KG1 (cell line): ENCODE measurements at regions not wholly inside any gene's neighbourhood (a gene's known extent, or its start where the extent isn't known, plus 50 kb on each side); places are given as distances from the start of the nearest gene placed in this dataset.
"Not testable (repeated sequence)": the region's sequence is repeated elsewhere in the genome, so short reads cannot be mapped to it uniquely, and the experiment has no call there.

Experiments
- DNase-seq: peaks from one replicate; lab custom pipeline; 2025; lab: John Stamatoyannopoulos, UW

DNA sequence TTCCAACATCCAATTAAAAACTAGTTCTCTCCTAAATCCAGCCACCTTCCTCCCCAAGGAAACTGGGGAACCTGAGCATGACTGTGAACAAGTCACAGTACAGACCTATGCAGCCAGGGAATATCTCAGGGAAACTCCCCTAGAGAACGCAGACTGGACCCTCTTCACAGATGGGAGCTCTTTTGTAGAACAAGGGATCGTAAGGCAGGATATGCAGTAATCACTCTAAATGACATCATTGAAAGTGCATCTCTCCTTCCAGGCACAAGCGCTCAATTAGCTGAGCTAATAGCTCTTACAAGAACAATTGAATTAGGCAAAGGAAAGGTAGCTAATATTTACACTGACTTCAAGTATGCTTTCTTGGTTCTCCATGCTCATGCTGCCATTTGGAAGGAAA lies 1331.7 kb downstream of the UQCRFS1 start:
- no peak for DNase-seq

DNA sequence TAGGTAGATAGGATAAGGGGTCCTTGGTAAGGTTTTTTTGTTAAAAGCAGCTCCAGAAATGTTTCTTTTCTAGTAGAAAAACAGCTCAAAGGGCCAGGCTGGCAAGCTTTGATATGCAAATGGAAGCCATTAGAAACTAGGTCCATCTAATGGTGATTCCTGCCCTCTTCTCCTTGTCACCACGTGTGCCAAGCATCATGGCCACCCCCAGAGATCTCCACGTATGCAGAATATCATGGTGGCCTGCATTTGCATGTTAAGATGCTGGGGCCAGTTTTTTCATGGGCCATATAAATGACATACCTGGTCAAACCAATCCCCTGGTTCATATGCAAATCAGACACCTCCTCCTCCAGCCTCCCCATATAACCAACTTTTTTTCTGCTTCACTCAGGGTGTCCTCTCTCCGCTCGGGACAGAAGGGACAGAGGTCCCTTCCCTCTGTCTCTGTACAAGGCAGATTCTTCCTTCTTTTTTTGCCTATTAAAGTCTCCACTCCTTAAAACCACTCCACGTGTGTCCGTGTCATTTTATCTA lies 1335.9 kb downstream of the UQCRFS1 start:
- no peak for DNase-seq

DNA sequence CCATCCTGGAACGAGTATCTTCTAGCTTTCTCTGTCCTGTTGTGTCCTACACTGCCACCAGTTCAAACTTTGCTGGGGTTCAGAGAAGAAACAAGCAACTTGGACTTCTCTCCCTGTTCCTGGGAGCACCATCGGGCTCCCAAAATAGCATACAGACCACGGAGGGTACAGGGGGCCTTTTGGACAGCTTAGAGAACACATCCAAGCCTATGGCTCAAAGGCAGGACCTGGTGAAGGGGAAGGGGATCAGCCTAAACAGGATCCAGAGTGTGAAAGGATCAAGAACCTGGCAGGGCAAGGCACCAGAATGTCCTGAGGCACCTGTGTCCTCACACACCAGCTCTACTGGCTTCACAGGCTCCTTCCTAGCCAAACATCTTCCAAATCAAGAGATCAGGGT lies 1336.5 kb downstream of the UQCRFS1 start:
- DNase-seq, result no peak

DNA sequence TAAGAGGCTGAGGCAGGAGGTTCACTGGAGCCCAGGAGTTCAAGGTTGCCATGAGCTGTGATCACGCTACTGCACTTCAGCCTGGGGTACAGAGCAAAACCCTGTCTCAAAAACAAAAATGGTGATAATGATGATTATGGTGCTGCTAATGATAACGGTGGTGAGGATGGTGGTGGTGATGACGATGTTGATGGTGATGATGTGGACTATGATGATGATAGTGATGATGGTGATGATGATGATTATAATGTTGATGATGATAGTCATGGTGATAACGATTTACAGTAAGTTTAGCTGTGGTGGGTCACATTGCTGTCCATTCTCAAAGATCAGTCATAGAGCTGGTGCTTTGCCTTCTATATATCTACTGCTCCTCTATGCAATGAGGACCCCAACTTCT lies 1340.6 kb downstream of the UQCRFS1 start:
- DNase-seq, result no peak

DNA sequence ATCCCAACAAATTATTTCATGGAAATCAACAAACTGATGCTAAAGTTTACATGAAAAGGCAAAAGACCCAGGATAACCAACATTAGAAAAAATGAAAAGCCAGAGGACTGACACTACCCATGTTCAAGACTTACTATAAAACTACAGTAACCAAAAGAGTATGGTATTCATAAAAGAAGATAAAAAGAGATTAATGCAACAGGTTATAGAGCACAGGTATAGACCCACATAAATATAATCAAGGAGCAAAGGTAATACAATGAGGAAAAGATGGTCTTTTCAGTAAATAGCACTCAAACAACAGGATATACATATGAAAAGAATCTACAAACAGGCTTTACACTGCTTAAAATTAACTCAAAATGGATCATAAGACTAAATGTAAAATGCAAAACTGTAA lies 1342.7 kb downstream of the UQCRFS1 start:
- DNase-seq, result no peak

DNA sequence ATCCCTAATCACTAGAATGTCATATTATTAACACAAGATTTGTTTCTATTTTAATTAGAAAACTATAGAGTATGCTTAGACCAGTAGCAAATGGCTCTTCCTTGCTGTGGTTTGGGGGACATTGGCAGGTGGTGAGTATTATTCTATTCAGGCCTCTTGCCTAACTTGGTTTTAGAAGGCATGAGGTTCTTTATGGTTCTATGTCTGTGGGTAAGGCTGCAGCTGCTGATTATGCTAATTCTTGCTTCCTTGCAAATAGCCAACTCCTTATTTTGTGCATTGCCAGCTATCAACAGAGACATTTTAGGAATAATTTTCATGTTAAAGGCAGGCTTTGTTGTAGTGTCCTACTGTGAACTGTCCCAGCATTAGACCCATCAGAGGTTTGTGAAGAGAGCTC lies 1344.9 kb downstream of the UQCRFS1 start:
- no peak for DNase-seq

DNA sequence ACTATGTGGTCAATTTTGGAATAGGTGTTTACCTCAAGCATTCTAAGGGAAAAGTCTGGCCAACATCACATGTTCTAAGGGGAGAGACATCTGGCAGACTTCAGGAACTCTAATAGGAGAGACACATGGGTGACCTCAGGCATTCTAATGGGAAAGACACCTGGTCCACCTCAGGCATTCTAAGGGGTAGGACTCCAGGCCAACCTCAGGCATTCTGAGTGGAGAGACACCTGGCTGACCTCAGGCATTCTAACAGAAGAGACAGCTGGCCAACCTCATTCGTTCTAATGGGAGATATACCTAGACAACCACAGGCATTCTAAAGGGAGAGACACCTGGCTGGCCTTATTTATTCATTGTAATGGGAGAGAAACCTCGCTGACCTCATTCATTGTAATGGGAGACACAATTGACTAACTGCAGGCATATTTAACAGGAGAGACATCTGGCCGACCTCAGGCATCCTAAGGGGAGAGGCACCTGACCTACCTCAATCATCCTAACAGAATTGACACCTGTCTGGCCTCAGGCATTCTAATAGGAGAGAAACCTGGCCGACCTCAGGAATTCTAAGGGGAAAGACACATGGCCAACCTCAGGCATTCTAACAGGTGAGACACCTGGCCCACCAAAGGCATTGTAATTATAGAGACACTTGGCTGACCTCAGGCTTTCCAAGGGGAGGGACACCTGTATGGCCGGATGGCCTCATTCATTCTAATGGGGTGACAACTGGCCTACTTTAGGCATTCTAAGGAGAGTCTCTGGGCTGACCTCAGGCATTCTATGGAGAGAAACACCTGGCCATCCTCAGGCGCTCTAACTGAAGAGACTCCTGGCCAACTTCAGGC lies 1346.8 kb downstream of the UQCRFS1 start:
- no peak for DNase-seq

DNA sequence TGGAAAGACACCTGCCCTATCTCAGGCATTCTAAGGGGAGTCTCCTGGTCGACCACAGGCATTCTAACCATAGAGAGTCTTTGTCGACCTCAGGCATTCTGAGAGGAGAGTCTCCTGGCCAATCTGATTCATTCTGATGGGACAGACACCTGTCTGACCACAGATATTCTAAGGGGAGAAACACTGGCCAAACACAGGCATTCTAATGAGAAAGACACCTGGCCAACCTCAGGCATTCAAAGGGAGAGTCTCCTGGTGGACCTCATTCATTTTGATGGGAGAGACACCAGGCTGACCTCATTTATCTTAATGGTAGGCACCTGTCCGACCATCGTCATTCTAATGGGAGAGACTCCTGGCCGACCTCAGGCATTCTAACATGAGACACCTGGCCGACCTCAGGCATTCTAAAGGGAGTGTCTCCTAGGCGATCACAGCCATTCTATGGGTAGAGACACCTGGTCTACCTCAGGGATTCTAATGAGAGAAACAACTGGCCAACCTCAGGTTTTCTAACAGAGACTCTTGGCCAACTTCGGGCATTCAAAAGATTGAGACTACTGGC lies 1351.5 kb downstream of the UQCRFS1 start:
- no peak for DNase-seq

DNA sequence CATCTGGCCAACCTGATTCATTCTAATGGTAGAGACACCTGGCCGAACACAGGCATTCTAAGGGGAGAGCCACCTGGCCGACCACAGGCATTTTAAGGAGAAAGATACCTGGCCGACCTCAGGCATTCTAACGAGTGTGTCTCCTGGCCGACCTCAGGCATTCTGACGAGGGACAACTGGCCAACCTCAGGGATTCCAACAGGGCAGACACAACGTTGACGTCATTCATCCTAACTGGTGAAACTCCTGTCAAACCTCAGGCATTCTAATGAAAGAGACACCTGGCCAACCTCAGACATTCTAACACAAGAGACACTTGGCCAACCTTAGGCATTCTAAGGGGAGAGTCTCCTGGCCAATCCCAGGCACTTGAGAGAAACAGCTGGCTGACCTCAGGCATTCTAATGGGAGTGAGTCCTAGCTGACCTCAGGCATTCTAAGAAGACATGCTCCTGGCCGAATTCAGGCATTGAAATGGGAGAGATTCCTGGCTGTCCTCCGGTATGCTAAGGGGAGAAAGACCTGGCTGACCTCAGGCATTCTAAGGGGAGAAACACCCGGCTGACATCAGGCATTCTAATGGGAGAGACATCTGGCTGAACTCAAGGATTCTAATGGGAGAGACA lies 1352.5 kb downstream of the UQCRFS1 start:
- DNase-seq, result no peak

DNA sequence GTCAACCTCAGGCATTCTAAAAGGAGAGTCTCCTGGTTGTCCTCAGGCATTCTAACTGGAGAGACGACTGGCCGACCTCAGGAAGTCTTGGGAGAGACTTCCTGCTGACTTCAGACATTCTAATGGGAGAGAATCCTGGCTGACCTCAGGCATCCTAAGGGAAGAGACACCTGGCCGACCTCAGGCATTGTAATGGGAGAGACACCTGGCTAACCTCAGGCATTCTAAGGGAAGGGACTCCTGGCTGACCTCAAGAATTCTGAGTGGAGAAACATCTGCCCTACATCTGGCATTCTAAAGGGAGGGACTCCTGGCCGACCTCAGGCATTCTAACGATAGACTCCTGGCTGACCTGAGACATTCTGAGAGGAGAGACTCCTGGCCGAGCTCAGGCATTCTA lies 1353.3 kb downstream of the UQCRFS1 start:
- DNase-seq, result no peak

DNA sequence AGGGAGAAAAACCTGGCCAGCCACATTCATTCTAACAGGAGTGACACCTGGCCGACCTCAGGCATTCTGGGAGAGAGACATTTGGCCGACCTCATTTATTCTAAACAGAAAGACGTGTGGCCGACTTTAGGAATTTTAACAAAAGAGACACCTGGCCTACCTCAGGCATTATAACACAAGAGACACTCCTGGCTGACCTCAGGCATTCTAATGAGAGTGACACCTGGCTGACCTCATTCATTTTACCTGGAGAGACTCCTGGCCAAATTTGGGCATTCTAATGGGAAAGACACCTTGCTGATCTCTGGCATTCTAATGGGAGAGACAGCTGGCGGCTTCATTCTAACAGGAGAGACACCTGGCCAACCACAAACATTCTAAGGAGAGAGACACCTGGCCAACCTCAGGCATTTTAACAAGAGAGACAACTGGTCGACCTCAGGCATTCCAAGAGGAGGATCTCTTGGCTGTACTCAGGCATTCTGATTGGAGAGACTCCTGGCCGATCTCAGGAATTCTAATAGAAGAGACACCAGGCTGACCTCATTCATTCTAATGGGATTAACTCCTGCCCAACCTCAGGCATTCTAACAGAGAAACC lies 1353.9 kb downstream of the UQCRFS1 start:
- DNase-seq, result no peak

DNA sequence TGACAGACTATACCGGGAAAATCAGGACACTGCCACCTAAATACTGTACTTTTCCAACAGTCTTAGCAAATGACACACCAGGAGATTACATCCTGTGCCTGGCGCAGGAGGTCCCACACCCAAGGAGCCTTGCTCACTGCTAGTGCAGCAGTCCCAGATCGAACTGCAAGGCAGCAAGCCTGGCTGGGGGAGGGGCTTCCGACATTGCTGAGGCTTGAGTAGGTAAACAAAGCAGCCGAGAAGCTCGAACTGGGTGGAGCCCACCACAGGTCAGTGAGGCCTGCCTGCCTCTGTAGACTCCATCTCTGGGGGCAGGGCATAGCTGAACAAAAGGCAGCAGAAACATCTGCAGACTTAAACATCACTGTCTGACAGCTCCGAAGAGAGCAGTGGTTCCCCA lies 1360.0 kb downstream of the UQCRFS1 start:
- DNase-seq, result not testable (repeated sequence)

DNA sequence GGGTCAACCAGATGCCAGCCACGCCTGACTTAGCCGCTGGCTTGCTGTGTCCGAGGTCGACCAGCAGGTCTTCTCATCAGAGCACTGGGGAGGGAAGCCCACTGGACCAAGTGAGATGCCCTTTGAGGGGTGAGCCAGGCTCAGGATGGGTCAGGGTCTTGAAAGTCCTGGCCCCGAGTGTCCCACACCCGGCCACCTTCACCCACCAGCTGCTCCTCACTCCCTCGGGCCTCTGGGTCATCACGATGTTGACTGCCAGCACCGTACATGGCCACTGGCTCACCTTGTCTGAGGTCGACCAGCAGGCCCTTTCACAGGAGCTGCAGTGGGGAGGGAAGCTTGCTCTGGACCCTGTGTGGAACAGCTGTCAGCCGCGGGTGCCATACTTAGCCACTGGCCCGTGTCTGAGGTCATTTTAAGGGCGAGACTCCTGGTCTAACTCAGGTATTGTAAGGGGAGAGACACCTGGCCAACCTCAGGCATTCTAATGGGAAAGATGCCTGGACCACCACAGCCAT lies 1361.3 kb downstream of the UQCRFS1 start:
- DNase-seq, result no peak

DNA sequence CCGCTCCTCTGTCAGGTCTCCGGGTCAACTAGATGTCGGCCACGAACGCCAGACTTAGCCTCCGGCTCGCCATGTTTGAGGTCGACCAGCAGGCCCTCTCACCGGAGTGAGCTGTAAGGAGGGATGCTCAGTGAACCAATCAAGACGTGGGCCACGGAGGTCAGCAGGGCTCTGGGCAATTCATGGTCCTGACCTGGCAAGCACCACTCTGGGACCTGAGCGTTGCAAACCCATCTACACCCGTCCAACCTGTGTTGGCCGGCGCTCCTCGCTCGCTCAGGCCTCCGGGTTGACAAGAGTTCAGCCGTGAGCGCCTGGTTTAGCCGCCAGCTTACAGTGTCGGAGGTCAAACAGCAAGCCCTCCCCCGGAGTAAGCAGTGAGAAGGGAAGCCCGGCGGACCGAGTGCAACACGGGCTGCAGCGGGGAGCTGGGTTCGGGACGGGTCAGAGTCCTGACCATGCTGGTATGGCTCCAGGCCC lies 1361.9 kb downstream of the UQCRFS1 start:
- no peak for DNase-seq

DNA sequence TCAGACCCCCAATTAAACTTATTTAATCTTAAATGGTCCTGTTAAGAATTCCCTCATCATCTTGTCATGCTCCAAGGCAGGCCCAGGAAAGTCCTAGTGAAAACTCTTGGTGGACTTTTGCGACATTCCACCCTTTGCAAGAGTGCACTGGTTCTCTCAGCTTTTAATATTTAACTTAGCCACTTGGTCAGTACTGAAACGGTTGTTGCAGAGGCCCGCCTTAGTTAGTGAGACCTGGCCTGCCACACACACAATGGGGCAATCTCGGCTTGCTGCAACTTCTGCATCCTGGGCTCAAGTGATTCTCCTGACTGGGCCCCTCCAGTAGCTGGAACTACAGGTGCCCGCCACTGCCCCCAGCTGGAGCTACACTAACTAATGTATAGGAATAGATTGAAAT lies 1366.0 kb downstream of the UQCRFS1 start:
- no peak for DNase-seq

DNA sequence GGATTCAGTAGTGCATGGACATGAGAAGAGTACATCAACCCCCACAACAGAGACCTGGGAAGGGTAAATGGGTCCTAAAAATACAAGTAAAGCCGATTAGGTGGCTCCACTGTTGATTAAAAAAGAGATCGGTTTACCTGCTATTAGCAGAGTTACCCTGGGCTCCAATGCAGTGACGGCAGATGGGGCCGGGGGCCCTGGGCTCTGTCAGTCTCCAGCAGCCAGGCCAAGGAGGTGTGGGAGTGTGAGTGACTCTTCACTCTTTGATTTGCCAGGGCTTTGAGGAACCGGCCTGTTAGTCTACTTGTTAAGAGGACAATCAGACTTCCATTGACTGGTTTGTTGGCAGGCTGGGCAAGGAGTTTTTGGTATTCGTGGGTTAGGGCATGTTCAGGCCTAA lies 1368.7 kb downstream of the UQCRFS1 start:
- DNase-seq, result no peak

DNA sequence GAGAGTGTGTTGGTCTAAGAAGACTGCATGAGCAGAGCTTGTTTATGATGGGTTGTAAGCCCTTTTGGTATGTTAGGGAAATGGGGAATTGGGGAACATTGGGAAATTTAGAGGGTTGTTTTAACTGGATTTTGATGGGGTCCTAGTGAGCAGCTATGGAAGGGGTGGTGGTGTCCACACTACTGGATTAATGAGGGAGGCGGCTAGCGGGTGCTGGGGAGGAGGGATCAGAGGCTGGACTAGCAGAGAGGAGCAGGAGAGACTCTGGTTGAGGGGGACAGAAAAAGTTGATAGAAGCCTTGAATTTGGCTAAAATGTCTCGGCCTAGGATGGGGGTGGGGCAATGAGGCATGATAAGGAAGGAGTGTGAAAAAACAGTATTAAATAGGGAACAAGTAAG lies 1369.1 kb downstream of the UQCRFS1 start:
- no peak for DNase-seq

DNA sequence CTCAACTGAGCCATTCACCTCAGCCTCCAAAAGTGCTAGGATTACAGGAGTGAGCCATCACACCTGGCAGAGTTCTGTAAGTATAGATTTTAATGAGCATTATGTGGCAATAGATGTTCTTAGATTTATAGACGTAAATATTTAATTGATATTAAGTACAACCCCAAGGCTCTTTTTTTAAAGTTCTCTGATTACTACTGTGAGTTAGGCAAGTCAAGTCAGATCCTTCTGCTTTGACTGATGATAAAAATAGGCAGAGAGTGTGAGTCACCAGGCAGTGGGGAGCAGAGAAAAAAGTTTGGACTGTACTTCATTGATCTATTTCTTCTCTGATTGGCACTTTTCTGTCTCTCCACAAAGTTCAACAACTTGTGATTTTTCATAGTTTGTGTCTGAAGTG lies 1379.9 kb downstream of the UQCRFS1 start:
- no peak for DNase-seq

DNA sequence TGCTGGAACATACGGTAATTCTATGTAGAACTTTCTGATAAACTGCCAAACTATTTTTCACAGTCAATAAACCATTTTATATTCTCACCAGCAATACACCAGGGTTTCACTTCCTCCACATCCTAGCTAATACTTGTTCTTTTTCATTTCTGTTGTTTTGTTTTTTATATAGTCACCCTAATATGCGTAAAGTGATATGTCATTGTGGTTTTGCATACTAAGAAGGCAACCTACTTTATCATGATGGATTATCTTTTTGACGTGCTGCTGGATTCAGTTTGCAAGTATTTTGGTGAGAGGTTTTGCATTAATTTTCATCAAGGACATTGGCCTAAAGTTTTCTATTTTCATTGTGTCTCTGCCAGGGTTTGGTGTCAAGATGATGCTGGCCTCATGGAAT lies 1384.1 kb downstream of the UQCRFS1 start:
- DNase-seq, result no peak

DNA sequence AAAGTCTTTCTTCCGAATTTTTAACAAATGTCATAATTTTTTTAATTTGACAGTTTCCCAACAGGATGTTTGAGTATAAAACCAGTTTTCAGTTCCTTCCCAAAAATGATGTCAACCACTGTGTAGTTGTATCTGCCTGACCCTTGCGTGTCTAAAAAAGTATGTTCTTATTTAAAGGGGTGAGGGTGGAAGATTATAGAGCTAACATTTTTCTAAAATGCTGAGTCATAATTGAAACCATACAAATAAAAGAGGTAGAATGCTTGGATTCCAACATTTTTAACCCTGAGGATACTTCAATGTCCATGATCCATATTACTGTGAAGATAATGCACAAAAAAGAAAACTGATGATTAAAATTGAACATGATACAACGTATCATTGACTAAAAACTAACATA lies 1388.8 kb downstream of the UQCRFS1 start:
- no peak for DNase-seq

DNA sequence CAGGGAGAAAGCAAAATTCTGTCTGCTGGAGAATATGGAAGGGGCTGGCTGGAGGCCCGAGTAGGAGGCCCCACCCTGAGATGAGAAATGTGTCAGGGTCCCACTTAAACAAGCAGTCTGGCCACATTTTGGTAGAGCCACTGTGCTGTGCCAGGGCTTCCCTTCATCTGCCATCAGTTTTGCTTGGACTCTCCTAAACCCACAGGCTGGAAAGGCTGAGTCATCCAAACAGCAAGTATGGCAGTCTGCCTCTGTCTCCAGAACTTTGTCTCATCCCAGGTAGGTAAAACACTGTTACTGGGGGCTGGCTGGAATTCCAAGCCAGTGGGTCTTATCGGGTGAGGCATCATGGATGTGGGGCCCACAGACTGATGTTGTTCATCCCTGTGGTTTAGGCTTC lies 1390.6 kb downstream of the UQCRFS1 start:
- DNase-seq, result no peak

DNA sequence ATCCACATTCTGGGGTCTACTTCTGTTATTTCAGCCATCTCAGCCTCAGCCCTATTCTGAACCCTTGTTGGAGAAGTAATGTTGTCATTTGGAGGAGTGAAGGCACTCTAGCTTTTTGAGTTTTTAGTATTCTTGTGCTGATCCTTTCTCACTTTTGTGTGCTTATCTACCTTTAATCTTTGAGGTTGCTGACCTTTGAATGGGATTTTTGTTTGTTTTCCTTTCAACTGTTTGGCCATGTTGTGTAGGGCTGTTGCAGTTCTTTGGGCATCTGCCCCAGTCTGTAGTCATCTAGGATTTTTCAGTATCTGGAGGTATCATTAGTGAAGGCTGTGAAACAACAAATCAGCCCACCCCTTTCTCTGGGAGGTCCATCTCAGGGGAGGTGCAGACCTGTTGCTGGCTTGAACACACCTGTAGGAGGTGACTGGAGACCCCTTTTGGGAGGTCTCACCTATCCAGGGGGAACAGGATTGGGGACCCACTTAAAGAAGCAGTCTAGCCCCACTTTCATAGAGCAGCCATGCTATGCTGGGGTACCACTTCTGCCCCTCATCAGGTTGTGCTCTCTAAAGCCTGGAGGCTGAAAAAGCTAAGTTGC lies 1391.4 kb downstream of the UQCRFS1 start:
- no peak for DNase-seq
